HCT116 (cell line): ENCODE measurements at regions not wholly inside any gene's neighbourhood (a gene's known extent, or its start where the extent isn't known, plus 50 kb on each side); places are given as distances from the start of the nearest gene placed in this dataset.

Experiments used
- ATF3 ChIP-seq: IDR thresholded peaks from 2 replicates; pipeline ENCODE4 v1.6.1; 2012
- ELF1 ChIP-seq: IDR thresholded peaks from 2 replicates; pipeline ENCODE4 v1.6.1; 2012; ENCODE audit warnings: low read depth, borderline replicate concordance
- EZH2 ChIP-seq: fragments of 200-600 bp; sonication (generic); IDR thresholded peaks from 2 replicates; pipeline ENCODE4 v1.6.1; 2017; ENCODE audit warnings: antibody characterized with exemption, mixed run types
- FOSL1 ChIP-seq: IDR thresholded peaks from 2 replicates; pipeline ENCODE4 v1.6.1; 2012; ENCODE audit warnings: low read depth
- MAX ChIP-seq: IDR thresholded peaks from 2 replicates; pipeline ENCODE4 v1.6.1; 2012
- RAD21 ChIP-seq: IDR thresholded peaks from 2 replicates; pipeline ENCODE4 v1.6.1; 2012; ENCODE audit warnings: low read depth, mild to moderate bottlenecking
- ZFX ChIP-seq: fragments of 450-650 bp; IDR thresholded peaks from 2 replicates; pipeline ENCODE4 v1.6.1; 2017
- TF ChIP-seq, protein P1 (sequence below), 3 experiments: fragments of 200-600 bp in 1 of 3; sonication (generic) in 1 of 3; IDR thresholded peaks in 2 of 3; conservative IDR thresholded peaks in 1 of 3; 2 replicates each; pipeline ENCODE4 v1.5.1; 2012 to 2017; ENCODE audit warnings: low read depth in 2 of 3, low read length in 2 of 3, antibody characterized with exemption in 1 of 3, borderline replicate concordance in 1 of 3, control low read depth in 1 of 3, mild to moderate bottlenecking in 1 of 3, mixed read lengths in 1 of 3, mixed run types in 1 of 3, moderate library complexity in 1 of 3; ENCODE audit not compliant: insufficient read depth in 1 of 3

- TF ChIP-seq, protein P1, sequence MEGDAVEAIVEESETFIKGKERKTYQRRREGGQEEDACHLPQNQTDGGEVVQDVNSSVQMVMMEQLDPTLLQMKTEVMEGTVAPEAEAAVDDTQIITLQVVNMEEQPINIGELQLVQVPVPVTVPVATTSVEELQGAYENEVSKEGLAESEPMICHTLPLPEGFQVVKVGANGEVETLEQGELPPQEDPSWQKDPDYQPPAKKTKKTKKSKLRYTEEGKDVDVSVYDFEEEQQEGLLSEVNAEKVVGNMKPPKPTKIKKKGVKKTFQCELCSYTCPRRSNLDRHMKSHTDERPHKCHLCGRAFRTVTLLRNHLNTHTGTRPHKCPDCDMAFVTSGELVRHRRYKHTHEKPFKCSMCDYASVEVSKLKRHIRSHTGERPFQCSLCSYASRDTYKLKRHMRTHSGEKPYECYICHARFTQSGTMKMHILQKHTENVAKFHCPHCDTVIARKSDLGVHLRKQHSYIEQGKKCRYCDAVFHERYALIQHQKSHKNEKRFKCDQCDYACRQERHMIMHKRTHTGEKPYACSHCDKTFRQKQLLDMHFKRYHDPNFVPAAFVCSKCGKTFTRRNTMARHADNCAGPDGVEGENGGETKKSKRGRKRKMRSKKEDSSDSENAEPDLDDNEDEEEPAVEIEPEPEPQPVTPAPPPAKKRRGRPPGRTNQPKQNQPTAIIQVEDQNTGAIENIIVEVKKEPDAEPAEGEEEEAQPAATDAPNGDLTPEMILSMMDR (IDR thresholded peaks at IDR 0.05 in 2 of 3, conservative IDR thresholded peaks at IDR 0.05 in 1 of 3; ENCODE audit: borderline replicate concordance in 1 of 3, insufficient read depth in 1 of 3, low read depth in 2 of 3, low read length in 2 of 3): no peak
- TF ChIP-seq EZH2: no peak
- no peak for TF ChIP-seq ELF1
- no peak for TF ChIP-seq RAD21
- no peak for TF ChIP-seq ATF3
- TF ChIP-seq ZFX: no peak
- no peak for TF ChIP-seq MAX
- TF ChIP-seq FOSL1: no peak
Measured at GRCh38 chr6:144411531-144412165, 126.5 kb downstream of the UTRN start.
